Uterus (tissue), 2 donors: ENCODE measurements at regions not wholly inside any gene's neighbourhood (a gene's known extent, or its start where the extent isn't known, plus 50 kb on each side); places are given as distances from the start of the nearest gene placed in this dataset.

Source experiments
- POLR2A ChIP-seq, 2 donors: fragments of 450-650 bp; IDR thresholded peaks; one replicate each; pipeline ENCODE4 v1.6.1; 2016; ENCODE audit warnings: antibody characterized with exemption in 2 of 2, mild to moderate bottlenecking in 1 of 2, moderate library complexity in 1 of 2
- TF ChIP-seq, protein P1 (sequence below), 4 experiments: fragments of 200-600 bp in 2 of 4; fragments of 450-650 bp in 2 of 4; sonication (generic) in 2 of 4; IDR thresholded peaks; one replicate each; pipeline ENCODE4 v1.5.1; 2016 to 2019; ENCODE audit warnings: antibody characterized with exemption in 4 of 4, mild to moderate bottlenecking in 2 of 4, moderate library complexity in 1 of 4

DNA sequence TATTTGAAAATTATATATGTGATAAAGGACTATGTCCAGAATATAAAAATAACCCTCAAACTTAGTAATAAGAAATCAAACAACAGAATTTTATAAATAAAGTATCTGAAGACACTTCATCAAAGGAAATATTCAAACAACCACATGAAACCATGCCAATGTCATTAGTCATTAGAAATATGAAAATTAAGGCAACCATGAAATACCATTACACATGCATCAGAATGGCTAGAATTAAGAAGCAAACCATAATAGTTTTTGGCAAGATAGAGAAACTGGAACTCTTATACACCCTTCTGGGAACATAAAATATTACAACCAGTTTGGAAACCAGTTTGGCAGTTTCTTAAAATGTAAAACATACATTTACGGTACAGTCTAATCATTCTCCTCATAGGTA, 137.2 kb upstream of the ADGRB3 start:
- TF ChIP-seq, protein P1, sequence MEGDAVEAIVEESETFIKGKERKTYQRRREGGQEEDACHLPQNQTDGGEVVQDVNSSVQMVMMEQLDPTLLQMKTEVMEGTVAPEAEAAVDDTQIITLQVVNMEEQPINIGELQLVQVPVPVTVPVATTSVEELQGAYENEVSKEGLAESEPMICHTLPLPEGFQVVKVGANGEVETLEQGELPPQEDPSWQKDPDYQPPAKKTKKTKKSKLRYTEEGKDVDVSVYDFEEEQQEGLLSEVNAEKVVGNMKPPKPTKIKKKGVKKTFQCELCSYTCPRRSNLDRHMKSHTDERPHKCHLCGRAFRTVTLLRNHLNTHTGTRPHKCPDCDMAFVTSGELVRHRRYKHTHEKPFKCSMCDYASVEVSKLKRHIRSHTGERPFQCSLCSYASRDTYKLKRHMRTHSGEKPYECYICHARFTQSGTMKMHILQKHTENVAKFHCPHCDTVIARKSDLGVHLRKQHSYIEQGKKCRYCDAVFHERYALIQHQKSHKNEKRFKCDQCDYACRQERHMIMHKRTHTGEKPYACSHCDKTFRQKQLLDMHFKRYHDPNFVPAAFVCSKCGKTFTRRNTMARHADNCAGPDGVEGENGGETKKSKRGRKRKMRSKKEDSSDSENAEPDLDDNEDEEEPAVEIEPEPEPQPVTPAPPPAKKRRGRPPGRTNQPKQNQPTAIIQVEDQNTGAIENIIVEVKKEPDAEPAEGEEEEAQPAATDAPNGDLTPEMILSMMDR (IDR thresholded peaks at IDR 0.05), result no peak
- TF ChIP-seq POLR2A (IDR thresholded peaks at IDR 0.05), result no peak
